Urinary bladder (tissue), 4 donors: ENCODE measurements at regions not wholly inside any gene's neighbourhood (a gene's known extent, or its start where the extent isn't known, plus 50 kb on each side); places are given as distances from the start of the nearest gene placed in this dataset. TPM values are rescaled to one million over a fixed set of nuclear protein-coding genes. Genes with fewer than 3 reads are reported as not detected.

ENCODE experiments used
- DNase-seq: peaks from one replicate; pipeline ENCODE4 v3.0.0-alpha.2; 2015; ENCODE audit errors: extremely low spot score
- H3K27ac ChIP-seq: one replicate; pipeline ENCODE4 v1.5.1; 2013; ENCODE audit warnings: low read depth, mild to moderate bottlenecking, moderate library complexity
- H3K36me3 ChIP-seq: one replicate; pipeline ENCODE4 v1.6.1; 2013; ENCODE audit warnings: mild to moderate bottlenecking, moderate library complexity; ENCODE audit not compliant: insufficient read depth
- H3K4me1 ChIP-seq: one replicate; pipeline ENCODE4 v1.6.1; 2013; ENCODE audit warnings: mild to moderate bottlenecking, moderate library complexity; ENCODE audit not compliant: insufficient read depth
- H3K4me3 ChIP-seq: one replicate; pipeline ENCODE4 v1.5.1; 2013; ENCODE audit warnings: low read depth, low read length
- WGBS: extraction: QIAGEN DNeasy Blood & Tissue Kit; methylation state at CpG from one replicate; pipeline ENCODE4 v1.1.7; 2013; 5-methylcytosine and 5-hydroxymethylcytosine counted together
- small RNA-seq: library from RNA; depleted of rRNA; stranded (forward); fragments of <200 nt; gene quantifications from one replicate; pipeline ENCODE3, GENCODE V24; 2014
- donor health status: healthy with polysubstance abuse.
- donor health status: healthy.

DNA sequence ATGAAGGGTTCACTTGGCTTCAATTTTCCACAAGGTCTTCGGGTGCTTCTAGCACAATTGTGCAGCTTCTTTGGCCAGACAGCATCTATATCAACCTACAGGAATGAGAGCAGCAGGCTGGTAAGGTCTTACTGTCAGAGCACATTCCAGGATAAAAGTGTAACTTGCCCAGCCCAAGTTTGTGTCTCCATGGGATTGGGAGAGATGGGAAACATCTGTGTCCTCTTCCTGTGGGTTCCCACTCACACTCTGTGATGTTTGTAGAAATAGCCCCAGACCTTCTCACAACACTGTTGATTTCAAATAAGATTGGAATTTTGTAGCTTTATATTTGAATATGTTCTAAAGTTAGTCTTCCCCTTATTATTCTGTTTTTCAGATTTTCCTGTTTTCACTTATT is 83.4 kb upstream of the RGS17 start:
- H3K4me1 ChIP-seq, result no peaks in the 10 kb centered on the region
- H3K36me3 ChIP-seq, result no peaks in the 10 kb centered on the region
- WGBS, result 37% methylated on average over 1 of the region's 1 CpG

DNA sequence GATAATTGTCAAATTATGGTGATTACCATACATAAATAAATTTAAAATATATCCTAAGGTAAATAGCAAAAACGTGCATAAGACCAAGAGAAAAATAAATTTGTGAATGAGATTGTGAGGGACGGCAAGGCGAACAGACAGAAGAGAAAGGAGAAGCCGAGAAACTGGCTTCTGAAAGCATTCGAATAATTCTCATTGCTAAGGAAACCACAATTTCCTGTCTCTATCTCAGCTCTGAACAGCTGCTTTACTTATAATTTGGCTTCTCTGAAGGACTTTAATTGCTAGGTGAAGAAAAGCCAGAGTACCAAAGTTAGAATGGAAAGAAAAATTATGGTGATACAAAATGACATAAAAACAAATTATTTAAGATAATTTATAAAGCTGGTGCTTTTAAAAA is 79.0 kb upstream of the RGS17 start:
- Histone ChIP-seq H3K27ac (no peak overlapping the region), H3K36me3 (no peaks in the 10 kb centered on the region), H3K4me1 (no peaks in the 10 kb centered on the region), H3K4me3 (no peak overlapping the region)
- no peak for DNase-seq
- 15% methylated on average over 5 of the region's 5 CpGs for WGBS

More for the DNA sequence above, 83.4 kb upstream of the RGS17 start:
- DNase-seq, result no peak
- H3K4me3 ChIP-seq, result no peak overlapping the region
- no peak overlapping the region for H3K27ac ChIP-seq

DNA sequence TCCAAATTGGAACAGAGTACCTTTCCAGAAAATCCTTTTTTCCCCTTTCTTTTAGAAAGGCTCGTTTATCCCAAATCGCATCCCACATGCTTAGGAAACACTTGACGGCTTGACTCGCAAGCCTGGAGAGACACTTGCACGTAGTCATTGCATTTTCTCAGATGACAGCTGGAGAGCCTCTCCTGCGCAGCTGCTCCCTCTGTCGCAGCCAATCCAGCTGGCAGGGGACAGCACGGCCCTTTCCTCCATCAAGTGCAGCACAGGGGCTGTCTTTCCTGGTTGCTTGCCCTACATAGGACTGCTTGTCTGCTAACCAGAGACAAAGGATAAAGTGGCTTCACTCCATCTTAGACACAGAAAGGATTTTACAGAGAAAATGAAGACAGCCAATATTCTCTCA is 77.6 kb upstream of the RGS17 start:
- Histone ChIP-seq H3K27ac (no peak overlapping the region), H3K4me1 (no peaks in the 10 kb centered on the region), H3K4me3 (no peak overlapping the region), H3K36me3 (no peaks in the 10 kb centered on the region)
- 55% methylated on average over 8 of the region's 8 CpGs for WGBS
- no peak for DNase-seq

DNA sequence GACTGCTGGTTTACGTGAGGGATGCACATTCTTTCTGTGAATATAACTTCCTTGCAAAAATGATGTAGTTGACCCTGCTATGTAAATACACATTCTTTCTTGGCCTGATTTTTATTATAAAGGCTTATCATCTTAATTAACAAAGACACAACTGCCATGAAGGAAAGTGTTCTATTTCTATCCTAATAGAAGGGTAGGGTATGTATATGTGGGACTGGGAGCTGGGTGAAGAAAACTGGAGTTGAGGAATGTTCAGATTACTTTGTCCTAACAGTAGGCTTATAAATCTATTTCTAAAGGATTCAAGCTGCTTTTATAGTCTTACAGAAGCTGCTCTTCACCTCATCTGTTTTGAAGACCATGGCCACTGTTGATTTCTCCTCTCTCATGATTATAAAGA is 76.5 kb upstream of the RGS17 start:
- no peak for DNase-seq
- H3K4me1 ChIP-seq, result no peaks in the 10 kb centered on the region
- no peaks in the 10 kb centered on the region for H3K36me3 ChIP-seq
- no peak overlapping the region for H3K27ac ChIP-seq
- no peak overlapping the region for H3K4me3 ChIP-seq
- 62% methylated on average over 1 of the region's 1 CpG for WGBS

DNA sequence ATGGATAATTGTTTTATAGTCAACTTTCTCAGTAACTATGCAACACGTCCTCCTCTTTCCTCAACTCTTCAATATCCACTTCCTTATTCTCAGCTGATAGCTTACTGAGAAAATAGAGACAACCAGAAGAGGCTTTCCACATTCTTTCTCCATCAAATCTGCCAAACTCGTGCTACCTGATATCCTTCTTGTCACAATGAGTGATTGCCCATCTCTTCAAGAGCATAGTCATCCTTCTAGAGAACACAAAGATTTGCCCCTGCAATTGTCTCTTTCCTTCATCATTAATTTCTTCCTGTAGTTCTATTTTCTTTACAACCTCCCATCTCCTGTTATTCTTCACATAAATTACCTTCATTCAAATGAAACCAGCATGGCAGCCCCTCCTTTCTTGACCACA is 75.9 kb upstream of the RGS17 start:
- WGBS, result 66% methylated on average over 2 of the region's 2 CpGs
- H3K27ac ChIP-seq, result no peak overlapping the region
- DNase-seq, result no peak
- no peaks in the 10 kb centered on the region for H3K4me1 ChIP-seq
- H3K36me3 ChIP-seq, result no peaks in the 10 kb centered on the region
- H3K4me3 ChIP-seq, result no peak overlapping the region

DNA sequence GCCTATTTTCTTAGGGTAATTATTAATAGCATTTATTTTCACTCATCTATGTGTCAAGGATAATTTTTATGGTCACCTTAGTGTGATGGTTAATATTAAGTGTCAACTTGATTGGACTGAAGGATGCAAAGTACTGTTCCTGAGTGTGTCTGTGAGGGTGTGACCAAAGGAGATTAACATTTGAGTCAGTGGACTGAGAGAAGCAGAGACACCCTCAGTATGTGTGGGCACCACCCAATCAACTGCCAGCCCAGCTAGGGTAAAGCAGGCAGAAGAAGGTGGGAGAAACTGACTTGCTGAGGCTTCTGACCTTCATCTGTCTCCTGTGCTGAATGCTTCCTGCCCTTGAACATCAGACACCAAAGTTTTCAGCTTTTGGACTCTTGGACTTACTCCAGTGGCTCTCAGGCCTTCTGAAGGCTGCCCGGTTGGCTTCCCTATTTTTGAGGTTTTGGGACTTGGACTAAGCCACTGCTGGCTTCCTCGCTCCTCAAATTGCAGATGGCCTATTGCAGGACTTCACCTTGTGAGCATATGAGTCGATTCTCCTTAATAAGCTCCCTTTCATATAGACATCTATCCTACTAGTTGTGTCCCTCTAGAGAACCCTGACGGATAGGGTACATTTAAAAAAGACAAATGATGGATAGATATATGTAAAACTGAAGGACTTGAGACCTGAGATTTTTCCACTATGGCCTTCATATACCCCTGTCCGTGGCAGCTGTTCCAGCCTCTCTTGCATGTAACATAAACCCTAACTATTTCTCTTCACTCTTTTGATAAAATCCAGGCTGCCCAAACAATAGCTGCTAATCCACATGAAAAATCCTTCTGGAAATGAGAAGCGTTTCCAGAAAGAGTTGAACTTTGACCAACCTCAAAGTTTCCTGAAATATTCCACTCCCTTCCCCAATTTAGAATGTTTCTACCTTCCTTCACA is 62.1 kb upstream of the RGS17 start:
- H3K36me3 ChIP-seq, result no peaks in the 10 kb centered on the region
- no peak overlapping the region for H3K4me3 ChIP-seq
- no peak for DNase-seq
- WGBS, result 72% methylated on average over 6 of the region's 6 CpGs
- no peak overlapping the region for H3K27ac ChIP-seq
- no peaks in the 10 kb centered on the region for H3K4me1 ChIP-seq

DNA sequence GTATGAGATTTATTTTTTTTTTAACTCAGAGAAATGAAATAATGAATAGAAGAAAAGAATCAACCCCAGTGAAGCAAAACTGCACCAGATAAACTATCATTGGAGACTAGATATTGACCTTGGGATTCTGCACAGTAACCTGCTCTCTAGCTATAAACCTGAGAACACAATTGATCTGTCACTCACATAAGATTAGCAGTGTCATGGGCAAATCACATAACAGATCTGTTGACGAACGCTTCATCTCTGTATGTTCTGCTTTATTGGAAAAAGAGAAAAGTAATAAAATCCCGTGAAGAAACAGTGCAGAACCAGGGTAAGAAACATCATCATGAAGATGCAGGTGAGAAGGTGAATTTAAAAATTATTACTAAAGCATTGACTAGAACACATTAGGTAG is 52.8 kb upstream of the RGS17 start:
- WGBS, result 68% methylated on average over 3 of the region's 3 CpGs
- Histone ChIP-seq H3K36me3 (no peaks in the 10 kb centered on the region), H3K4me3 (no peak overlapping the region), H3K27ac (no peak overlapping the region), H3K4me1 (no peaks in the 10 kb centered on the region)
- no peak for DNase-seq

Small RNA genes lying in the stretch of these regions (small RNA-seq; reads per million reads assigned to genes)
- gene AL603908.1 (not detected), gene MTND3P20 (not detected), gene MTND4LP20 (not detected), gene RNA5SP225 (0.09 reads per million), gene RNU6-896P (not detected)
